Non-pigmented ciliary epithelial cell (primary cell): ENCODE measurements at regions not wholly inside any gene's neighbourhood (a gene's known extent, or its start where the extent isn't known, plus 50 kb on each side); places are given as distances from the start of the nearest gene placed in this dataset.
"Not testable (repeated sequence)": the region's sequence is repeated elsewhere in the genome, so short reads cannot be mapped to it uniquely, and the experiment has no call there.

Experiments
- DNase-seq: peaks from one replicate; pipeline ENCODE4 v3.0.0-alpha.2; 2010; ENCODE audit warnings: low read depth

GRCh38 chr19:34034318-34034846, 137.9 kb upstream of the LSM14A start:
- DNase-seq: no peak

- DNase-seq: no peak
Measured at GRCh38 chr19:34041925-34042521, 130.3 kb upstream of the LSM14A start.

- DNase-seq: no peak
Measured at GRCh38 chr19:34044021-34044420, 128.3 kb upstream of the LSM14A start.

- no peak for DNase-seq
Measured at GRCh38 chr19:34049944-34050343, 122.4 kb upstream of the LSM14A start.

GRCh38 chr19:34050430-34050829, 121.9 kb upstream of the LSM14A start:
- not testable (repeated sequence) for DNase-seq

- DNase-seq: no peak
Measured at GRCh38 chr19:34051255-34051654, 121.0 kb upstream of the LSM14A start.

- DNase-seq: no peak
Measured at GRCh38 chr19:34057155-34057554, 115.1 kb upstream of the LSM14A start.

- DNase-seq: no peak
Measured at GRCh38 chr19:34066007-34066643, 106.2 kb upstream of the LSM14A start.

GRCh38 chr19:34067861-34068271, 104.4 kb upstream of the LSM14A start:
- no peak for DNase-seq

GRCh38 chr19:34075661-34076091, 96.6 kb upstream of the LSM14A start:
- DNase-seq: no peak

- no peak for DNase-seq
Measured at GRCh38 chr19:34082289-34083077, 89.8 kb upstream of the LSM14A start.

GRCh38 chr19:34084396-34085145, 87.7 kb upstream of the LSM14A start:
- no peak for DNase-seq

GRCh38 chr19:34085336-34085735, 87.0 kb upstream of the LSM14A start:
- DNase-seq: no peak

GRCh38 chr19:34088292-34088691, 84.0 kb upstream of the LSM14A start:
- no peak for DNase-seq

- DNase-seq: no peak
Measured at GRCh38 chr19:34089566-34089965, 82.7 kb upstream of the LSM14A start.

- DNase-seq: no peak
Measured at GRCh38 chr19:34094960-34095359, 77.3 kb upstream of the LSM14A start.

- DNase-seq: not testable (repeated sequence)
Measured at GRCh38 chr19:34095411-34095810, 76.9 kb upstream of the LSM14A start.

GRCh38 chr19:34096020-34096915, 76.0 kb upstream of the LSM14A start:
- DNase-seq: no peak

- DNase-seq: no peak
Measured at GRCh38 chr19:34104096-34104495, 68.2 kb upstream of the LSM14A start.

- DNase-seq: no peak
Measured at GRCh38 chr19:34104557-34104956, 67.7 kb upstream of the LSM14A start.

GRCh38 chr19:34109596-34109995, 62.7 kb upstream of the LSM14A start:
- DNase-seq: no peak
